AG04449 (cell line): ENCODE measurements at regions not wholly inside any gene's neighbourhood (a gene's known extent, or its start where the extent isn't known, plus 50 kb on each side); places are given as distances from the start of the nearest gene placed in this dataset.

Experiments
- CTCF ChIA-PET: fragments of 350-600 bp; formaldehyde crosslinking; extraction: SDS; loops from one replicate; lab custom pipeline; 2021; ENCODE audit warnings: antibody characterized with exemption; lab: Yijun Ruan, JAX
- POLR2A ChIA-PET: fragments of 400-600, 350-600 bp; formaldehyde crosslinking; extraction: SDS; loops from one replicate; lab custom pipeline; 2020; ENCODE audit warnings: antibody characterized with exemption, inconsistent platforms; lab: Yijun Ruan, JAX
- DNase-seq: peaks from one replicate; pipeline ENCODE4 v3.0.0-alpha.2; 2010; ENCODE audit warnings: low read depth, low spot score
- H3K4me3 ChIP-seq: 2 replicates; pipeline ENCODE4 v1.5.1; 2011; ENCODE audit warnings: low read depth, mild to moderate bottlenecking, control low read depth, low read length
- TF ChIP-seq, protein P1 (sequence below): IDR thresholded peaks from one replicate; pipeline ENCODE4 v1.5.1; 2011; ENCODE audit warnings: mild to moderate bottlenecking, moderate library complexity, low read length, control low read depth, inconsistent platforms; ENCODE audit not compliant: insufficient read depth; ENCODE audit errors: missing control alignments

- POLR2A ChIA-PET, result no interaction called here
- TF ChIP-seq, protein P1, sequence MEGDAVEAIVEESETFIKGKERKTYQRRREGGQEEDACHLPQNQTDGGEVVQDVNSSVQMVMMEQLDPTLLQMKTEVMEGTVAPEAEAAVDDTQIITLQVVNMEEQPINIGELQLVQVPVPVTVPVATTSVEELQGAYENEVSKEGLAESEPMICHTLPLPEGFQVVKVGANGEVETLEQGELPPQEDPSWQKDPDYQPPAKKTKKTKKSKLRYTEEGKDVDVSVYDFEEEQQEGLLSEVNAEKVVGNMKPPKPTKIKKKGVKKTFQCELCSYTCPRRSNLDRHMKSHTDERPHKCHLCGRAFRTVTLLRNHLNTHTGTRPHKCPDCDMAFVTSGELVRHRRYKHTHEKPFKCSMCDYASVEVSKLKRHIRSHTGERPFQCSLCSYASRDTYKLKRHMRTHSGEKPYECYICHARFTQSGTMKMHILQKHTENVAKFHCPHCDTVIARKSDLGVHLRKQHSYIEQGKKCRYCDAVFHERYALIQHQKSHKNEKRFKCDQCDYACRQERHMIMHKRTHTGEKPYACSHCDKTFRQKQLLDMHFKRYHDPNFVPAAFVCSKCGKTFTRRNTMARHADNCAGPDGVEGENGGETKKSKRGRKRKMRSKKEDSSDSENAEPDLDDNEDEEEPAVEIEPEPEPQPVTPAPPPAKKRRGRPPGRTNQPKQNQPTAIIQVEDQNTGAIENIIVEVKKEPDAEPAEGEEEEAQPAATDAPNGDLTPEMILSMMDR, result no peak
- no peak for DNase-seq
- CTCF ChIA-PET, result interaction anchor here (1.0 kb wide), 1 partner anchor 11 kb away, joined by 5 read pairs; no protein-coding TSS in a partner anchor
- H3K4me3 ChIP-seq, result no peak overlapping the region
Observed at GRCh38 chr20:57878786-57879424, 169.1 kb upstream of the PMEPA1 start.

DNA sequence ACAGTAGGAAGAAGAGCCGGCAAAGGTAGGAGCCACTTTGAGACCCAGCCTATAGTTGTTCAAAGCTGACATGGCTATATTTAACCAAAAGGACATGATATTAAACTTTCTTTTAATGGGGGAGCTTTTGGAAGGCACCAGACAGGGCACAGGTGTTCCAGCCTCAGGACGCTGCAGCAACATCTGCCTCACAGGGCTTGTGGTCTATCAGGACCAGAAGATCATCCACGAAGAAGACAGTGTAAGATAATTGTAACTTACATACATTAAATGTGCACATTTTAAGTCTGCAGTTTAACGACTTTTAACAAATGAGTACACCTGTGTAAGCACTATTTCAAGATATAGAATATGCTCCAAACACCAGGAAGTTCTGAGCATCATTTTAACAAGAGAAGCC is 168.2 kb upstream of the PMEPA1 start:
- POLR2A ChIA-PET, result no interaction called here
- CTCF ChIA-PET, result no interaction called here
- TF ChIP-seq, protein P1, result no peak
- DNase-seq, result no peak
- H3K4me3 ChIP-seq, result no peak overlapping the region

- no peak for DNase-seq
- POLR2A ChIA-PET, result no interaction called here
- H3K4me3 ChIP-seq, result no peak overlapping the region
- TF ChIP-seq, protein P1, result no peak
- CTCF ChIA-PET, result no interaction called here
Observed at GRCh38 chr20:57877131-57877824, 167.5 kb upstream of the PMEPA1 start.

GRCh38 chr20:57876163-57876562 is 166.3 kb upstream of the PMEPA1 start:
- CTCF ChIA-PET, result no interaction called here
- no peak for DNase-seq
- H3K4me3 ChIP-seq, result no peak overlapping the region
- TF ChIP-seq, protein P1, result no peak
- POLR2A ChIA-PET, result no interaction called here

DNA sequence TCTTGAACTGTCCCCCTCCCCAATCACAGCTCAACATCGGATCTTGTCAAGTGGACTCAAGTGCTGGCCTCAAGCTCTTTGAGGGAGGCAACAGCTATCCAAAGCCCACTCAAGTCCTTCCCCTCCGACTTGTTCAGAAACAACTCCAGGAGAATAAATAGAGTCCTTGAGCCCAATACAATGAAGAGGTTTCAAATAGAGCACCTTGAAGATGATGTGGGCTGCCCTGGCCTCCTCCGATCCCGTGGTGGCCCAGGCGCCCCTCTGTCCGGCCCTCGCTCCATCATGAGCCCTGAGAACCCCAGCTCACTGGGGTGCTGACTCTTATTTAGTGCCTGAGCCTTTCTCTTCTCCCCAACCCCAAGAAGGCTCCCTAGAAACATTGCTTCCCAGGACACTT is 164.3 kb upstream of the PMEPA1 start:
- no peak for DNase-seq
- ChIA-PET POLR2A (no interaction called here), CTCF (no interaction called here)
- TF ChIP-seq, protein P1, result no peak
- H3K4me3 ChIP-seq, result no peak overlapping the region

GRCh38 chr20:57872816-57873409 is 163.1 kb upstream of the PMEPA1 start:
- TF ChIP-seq, protein P1, result no peak
- POLR2A ChIA-PET, result no interaction called here
- H3K4me3 ChIP-seq, result no peak overlapping the region
- CTCF ChIA-PET, result no interaction called here
- no peak for DNase-seq
